ENCODE measurements at regions not wholly inside any gene's neighbourhood (a gene's known extent, or its start where the extent isn't known, plus 50 kb on each side); places are given as distances from the start of the nearest gene placed in this dataset.
"Not testable (repeated sequence)": the region's sequence is repeated elsewhere in the genome, so short reads cannot be mapped to it uniquely, and the experiment has no call there.

DNA sequence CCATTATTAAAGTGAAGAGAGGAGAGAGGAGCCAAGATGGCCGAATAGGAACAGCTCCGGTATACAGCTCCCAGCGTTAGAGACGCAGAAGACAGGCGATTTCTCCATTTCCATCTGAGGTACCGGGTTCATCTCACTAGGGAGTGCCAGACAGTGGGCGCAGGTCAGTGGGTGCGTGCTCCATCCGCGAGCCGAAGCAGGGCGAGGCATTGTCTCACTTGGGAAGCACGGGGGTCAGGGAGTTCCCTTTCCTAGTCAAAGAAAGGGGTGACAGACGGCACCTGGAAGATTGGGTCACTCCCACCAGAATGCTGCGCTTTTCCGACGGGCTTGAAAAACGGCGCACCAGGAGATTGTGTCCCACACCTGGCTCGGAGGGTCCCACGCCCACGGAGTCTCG lies 1305.3 kb downstream of the FOXD4L5 start:
- DNase-seq (ENCODE audit: low spot score): not testable (repeated sequence)

More for the DNA sequence above, 1305.3 kb downstream of the FOXD4L5 start:
- not testable (repeated sequence) for H3K27ac ChIP-seq, H3K4me3 ChIP-seq

Data from coronary artery (tissue), 2 donors.